ENCODE measurements at regions not wholly inside any gene's neighbourhood (a gene's known extent, or its start where the extent isn't known, plus 50 kb on each side); places are given as distances from the start of the nearest gene placed in this dataset.

GRCh38 chr13:40471076-40471475, 195.4 kb downstream of the FOXO1 start:
- Histone ChIP-seq H3K27ac (ENCODE audit: low read depth, low read length) (no peak overlapping the region), H4K12ac (ENCODE audit: low read depth, low read length) (no peak overlapping the region), H2BK12ac (ENCODE audit: low read length) (no peak overlapping the region)

GRCh38 chr13:40471911-40472310, 194.5 kb downstream of the FOXO1 start:
- no CpG with 5 or more reads among the region's 10 CpGs for WGBS (ENCODE audit: extremely low coverage, insufficient coverage, insufficient read length)
- Histone ChIP-seq H3K27ac (ENCODE audit: low read depth, low read length) (no peak overlapping the region), H3K79me1 (ENCODE audit: low read length) (peaks cover 2% of the 10 kb centered on the region), H3K79me2 (ENCODE audit: control insufficient read depth, insufficient read depth, low read length, poor library complexity) (no peaks in the 10 kb centered on the region), H3K4me2 (ENCODE audit: low read length) (no peak overlapping the region), H4K91ac (ENCODE audit: low read depth, low read length) (peak overlapping the region; percentile 12), H3K4ac (ENCODE audit: low read depth, low read length) (no peak overlapping the region), H3K18ac (ENCODE audit: low read length) (no peak overlapping the region), H3K27me3 (ENCODE audit: insufficient read depth, low read length) (no peaks in the 10 kb centered on the region), H3K14ac (ENCODE audit: low read length) (no peak overlapping the region), H2AK5ac (ENCODE audit: low read length) (peak overlapping the region; percentile 45), H3K9me3 (ENCODE audit: insufficient read depth, low read depth, low read length) (peaks cover 4% of the 10 kb centered on the region), H4K12ac (ENCODE audit: low read depth, low read length) (no peak overlapping the region), H2BK12ac (ENCODE audit: low read length) (peak overlapping the region; percentile 13), H2BK120ac (ENCODE audit: insufficient read depth, low read length, poor library complexity) (no peak overlapping the region), H3K23ac (ENCODE audit: low read length) (no peak overlapping the region), H3K9ac (ENCODE audit: low read length) (no peak overlapping the region), H3K4me1 (ENCODE audit: control insufficient read depth in 1 of 2, insufficient read depth in 2 of 2, low read length in 2 of 2) (peaks cover 10 to 11% of the 10 kb centered on the region in 2 experiments), H2AFZ (ENCODE audit: insufficient read depth, low read length, poor library complexity) (no peak overlapping the region), H2BK5ac (ENCODE audit: low read depth, low read length, poor library complexity) (no peak overlapping the region), H3K36me3 (ENCODE audit: control insufficient read depth in 1 of 2, insufficient read depth in 2 of 2, low read length in 2 of 2) (no peaks in the 10 kb centered on the region), H3K4me3 (ENCODE audit: low read depth, low read length) (no peak overlapping the region), H4K8ac (ENCODE audit: low read depth, low read length) (no peak overlapping the region)
- no peak for DNase-seq

More at GRCh38 chr13:40471076-40471475, 195.4 kb downstream of the FOXO1 start:
- no peak overlapping the region for H4K8ac ChIP-seq (ENCODE audit: low read depth, low read length)
- no peak overlapping the region for H4K91ac ChIP-seq (ENCODE audit: low read depth, low read length)
- no peak overlapping the region for H3K18ac ChIP-seq (ENCODE audit: low read length)
- no peak overlapping the region for H3K14ac ChIP-seq (ENCODE audit: low read length)
- H3K36me3 ChIP-seq (ENCODE audit: control insufficient read depth in 1 of 2, insufficient read depth in 2 of 2, low read length in 2 of 2) = no peaks in the 10 kb centered on the region
- H3K4me2 ChIP-seq (ENCODE audit: low read length) = no peak overlapping the region
- no CpG with 5 or more reads among the region's 5 CpGs for WGBS (ENCODE audit: extremely low coverage, insufficient coverage, insufficient read length)
- peaks cover 2% of the 10 kb centered on the region for H3K79me1 ChIP-seq (ENCODE audit: low read length)
- no peak overlapping the region for H2BK120ac ChIP-seq (ENCODE audit: insufficient read depth, low read length, poor library complexity)
- peaks cover 6 to 11% of the 10 kb centered on the region in 2 experiments for H3K4me1 ChIP-seq (ENCODE audit: control insufficient read depth in 1 of 2, insufficient read depth in 2 of 2, low read length in 2 of 2)
- H3K4me3 ChIP-seq (ENCODE audit: low read depth, low read length) = no peak overlapping the region
- no peak overlapping the region for H2AFZ ChIP-seq (ENCODE audit: insufficient read depth, low read length, poor library complexity)
- no peaks in the 10 kb centered on the region for H3K27me3 ChIP-seq (ENCODE audit: insufficient read depth, low read length)
- no peaks in the 10 kb centered on the region for H3K79me2 ChIP-seq (ENCODE audit: control insufficient read depth, insufficient read depth, low read length, poor library complexity)
- H3K23ac ChIP-seq (ENCODE audit: low read length) = no peak overlapping the region
- H2AK5ac ChIP-seq (ENCODE audit: low read length) = peak overlapping the region; percentile 60
- H3K9ac ChIP-seq (ENCODE audit: low read length) = no peak overlapping the region
- H3K9me3 ChIP-seq (ENCODE audit: insufficient read depth, low read depth, low read length) = peaks cover 4% of the 10 kb centered on the region
- H3K4ac ChIP-seq (ENCODE audit: low read depth, low read length) = no peak overlapping the region
- DNase-seq = no peak
- H2BK5ac ChIP-seq (ENCODE audit: low read depth, low read length, poor library complexity) = no peak overlapping the region

GRCh38 chr13:40472427-40473220, 193.8 kb downstream of the FOXO1 start:
- H3K27ac ChIP-seq (ENCODE audit: low read depth, low read length) = no peak overlapping the region
- H3K23ac ChIP-seq (ENCODE audit: low read length) = no peak overlapping the region
- no peak overlapping the region for H2BK5ac ChIP-seq (ENCODE audit: low read depth, low read length, poor library complexity)
- H3K9me3 ChIP-seq (ENCODE audit: insufficient read depth, low read depth, low read length) = peaks cover 4% of the 10 kb centered on the region
- no peak overlapping the region for H3K18ac ChIP-seq (ENCODE audit: low read length)
- DNase-seq = no peak
- H4K12ac ChIP-seq (ENCODE audit: low read depth, low read length) = no peak overlapping the region
- peaks cover 10 to 11% of the 10 kb centered on the region in 2 experiments for H3K4me1 ChIP-seq (ENCODE audit: control insufficient read depth in 1 of 2, insufficient read depth in 2 of 2, low read length in 2 of 2)
- no peak overlapping the region for H3K4ac ChIP-seq (ENCODE audit: low read depth, low read length)
- no peak overlapping the region for H3K4me2 ChIP-seq (ENCODE audit: low read length)
- H3K36me3 ChIP-seq (ENCODE audit: control insufficient read depth in 1 of 2, insufficient read depth in 2 of 2, low read length in 2 of 2) = no peaks in the 10 kb centered on the region
- H2AFZ ChIP-seq (ENCODE audit: insufficient read depth, low read length, poor library complexity) = no peak overlapping the region
- no peak overlapping the region for H4K8ac ChIP-seq (ENCODE audit: low read depth, low read length)
- WGBS (ENCODE audit: extremely low coverage, insufficient coverage, insufficient read length) = no CpG with 5 or more reads among the region's 8 CpGs
- no peak overlapping the region for H3K4me3 ChIP-seq (ENCODE audit: low read depth, low read length)
- H3K27me3 ChIP-seq (ENCODE audit: insufficient read depth, low read length) = no peaks in the 10 kb centered on the region
- no peaks in the 10 kb centered on the region for H3K79me2 ChIP-seq (ENCODE audit: control insufficient read depth, insufficient read depth, low read length, poor library complexity)
- H3K9ac ChIP-seq (ENCODE audit: low read length) = no peak overlapping the region
- no peak overlapping the region for H2AK5ac ChIP-seq (ENCODE audit: low read length)
- H3K79me1 ChIP-seq (ENCODE audit: low read length) = peaks cover 2% of the 10 kb centered on the region
- H2BK120ac ChIP-seq (ENCODE audit: insufficient read depth, low read length, poor library complexity) = no peak overlapping the region
- peak overlapping the region; percentile 2 for H4K91ac ChIP-seq (ENCODE audit: low read depth, low read length)
- no peak overlapping the region for H2BK12ac ChIP-seq (ENCODE audit: low read length)
- no peak overlapping the region for H3K14ac ChIP-seq (ENCODE audit: low read length)

DNA sequence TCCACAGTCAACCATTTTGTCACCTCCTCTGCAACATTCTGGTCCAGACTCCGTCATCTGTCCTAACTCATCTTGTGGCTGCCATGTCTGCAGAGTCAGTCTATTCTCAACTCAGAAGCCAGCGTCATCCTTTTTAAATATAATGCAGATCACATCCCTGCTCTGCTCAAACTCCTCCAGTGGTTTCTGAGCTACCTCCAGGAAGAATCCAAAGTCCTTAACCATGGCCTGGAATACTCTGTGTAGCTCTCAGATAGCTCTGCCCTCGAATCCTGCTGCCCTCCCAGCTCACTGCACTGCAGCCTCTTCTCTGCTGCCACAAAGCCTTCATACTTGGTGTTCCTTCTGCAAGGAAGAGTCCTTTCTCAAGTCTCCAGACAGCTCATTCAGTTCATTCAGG, 190.8 kb downstream of the FOXO1 start:
- Histone ChIP-seq H2BK120ac (ENCODE audit: insufficient read depth, low read length, poor library complexity) (no peak overlapping the region), H3K23ac (ENCODE audit: low read length) (no peak overlapping the region), H4K8ac (ENCODE audit: low read depth, low read length) (no peak overlapping the region), H2BK12ac (ENCODE audit: low read length) (no peak overlapping the region), H3K4me3 (ENCODE audit: low read depth, low read length) (no peak overlapping the region), H3K18ac (ENCODE audit: low read length) (no peak overlapping the region), H2AK5ac (ENCODE audit: low read length) (peak overlapping the region; percentile 4), H3K4me2 (ENCODE audit: low read length) (no peak overlapping the region), H3K79me1 (ENCODE audit: low read length) (peaks cover 10% of the 10 kb centered on the region), H2AFZ (ENCODE audit: insufficient read depth, low read length, poor library complexity) (no peak overlapping the region), H3K27ac (ENCODE audit: low read depth, low read length) (no peak overlapping the region), H3K79me2 (ENCODE audit: control insufficient read depth, insufficient read depth, low read length, poor library complexity) (no peaks in the 10 kb centered on the region), H3K4me1 (ENCODE audit: control insufficient read depth in 1 of 2, insufficient read depth in 2 of 2, low read length in 2 of 2) (peaks cover 15% of the 10 kb centered on the region in 2 experiments), H3K9me3 (ENCODE audit: insufficient read depth, low read depth, low read length) (peaks cover 1% of the 10 kb centered on the region), H3K36me3 (ENCODE audit: control insufficient read depth in 1 of 2, insufficient read depth in 2 of 2, low read length in 2 of 2) (no peaks in the 10 kb centered on the region), H4K12ac (ENCODE audit: low read depth, low read length) (no peak overlapping the region), H3K27me3 (ENCODE audit: insufficient read depth, low read length) (no peaks in the 10 kb centered on the region), H2BK5ac (ENCODE audit: low read depth, low read length, poor library complexity) (no peak overlapping the region), H3K14ac (ENCODE audit: low read length) (no peak overlapping the region), H4K91ac (ENCODE audit: low read depth, low read length) (no peak overlapping the region), H3K9ac (ENCODE audit: low read length) (no peak overlapping the region), H3K4ac (ENCODE audit: low read depth, low read length) (no peak overlapping the region)
- WGBS (ENCODE audit: extremely low coverage, insufficient coverage, insufficient read length) = no CpG with 5 or more reads among the region's 3 CpGs
- no peak for DNase-seq

All from trophoblast cell (in vitro differentiated cells and primary cell).